Subcutaneous abdominal adipose tissue (tissue), 5 donors: ENCODE measurements at regions not wholly inside any gene's neighbourhood (a gene's known extent, or its start where the extent isn't known, plus 50 kb on each side); places are given as distances from the start of the nearest gene placed in this dataset.

ENCODE experiments used
- H3K27ac ChIP-seq: one replicate; pipeline ENCODE4 v1.7.0; 2013; ENCODE audit warnings: low read depth, mild to moderate bottlenecking, inconsistent platforms, low read length, moderate library complexity
- H3K27me3 ChIP-seq, 5 donors: one replicate each; pipeline ENCODE4 v1.7.0; 2013; ENCODE audit warnings: low read length in 5 of 5, inconsistent platforms in 1 of 5; ENCODE audit not compliant: control insufficient read depth in 5 of 5, insufficient read depth in 4 of 5
- H3K36me3 ChIP-seq, 5 donors: one replicate each; pipeline ENCODE4 v1.7.0; 2013; ENCODE audit warnings: low read length in 5 of 5; ENCODE audit not compliant: control insufficient read depth in 5 of 5, insufficient read depth in 5 of 5
- H3K4me1 ChIP-seq, 5 donors: one replicate each; pipeline ENCODE4 v1.7.0; 2013; ENCODE audit warnings: low read length in 5 of 5, mild to moderate bottlenecking in 3 of 5, moderate library complexity in 1 of 5; ENCODE audit not compliant: control insufficient read depth in 5 of 5, insufficient read depth in 5 of 5
- H3K4me3 ChIP-seq, 5 donors: one replicate each; pipeline ENCODE4 v1.7.0; 2013; ENCODE audit warnings: low read length in 5 of 5, low read depth in 1 of 5
- H3K9ac ChIP-seq, 5 donors: one replicate each; pipeline ENCODE4 v1.7.0; 2013; ENCODE audit warnings: low read length in 5 of 5, mild to moderate bottlenecking in 4 of 5, moderate library complexity in 3 of 5
- H3K9me3 ChIP-seq, 5 donors: one replicate each; pipeline ENCODE4 v1.7.0; 2013; ENCODE audit warnings: low read length in 5 of 5; ENCODE audit not compliant: control insufficient read depth in 5 of 5
- donor health status: healthy.
- donor health status: healthy.
- donor health status: healthy.
- donor health status: healthy.
- donor health status: healthy.

- Histone ChIP-seq H3K4me3 (no peak overlapping the region), H3K9me3 (no peaks in the 10 kb centered on the region), H3K4me1 (peaks cover 0 to 4% (median 0%) of the 10 kb centered on the region in 5 donors), H3K27ac (no peak overlapping the region), H3K27me3 (no peaks in the 10 kb centered on the region), H3K9ac (no peak overlapping the region), H3K36me3 (no peaks in the 10 kb centered on the region)
Measured at GRCh38 chr4:123919576-123920098, 523.0 kb downstream of the SPRY1 start.

GRCh38 chr4:123921339-123921738, 524.7 kb downstream of the SPRY1 start:
- Histone ChIP-seq H3K9ac (no peak overlapping the region), H3K4me1 (peaks cover 0 to 4% (median 0%) of the 10 kb centered on the region in 5 donors), H3K9me3 (no peaks in the 10 kb centered on the region), H3K27me3 (no peaks in the 10 kb centered on the region), H3K27ac (no peak overlapping the region), H3K4me3 (no peak overlapping the region), H3K36me3 (no peaks in the 10 kb centered on the region)

- Histone ChIP-seq H3K9me3 (no peaks in the 10 kb centered on the region), H3K4me3 (no peak overlapping the region), H3K27me3 (no peaks in the 10 kb centered on the region), H3K27ac (no peak overlapping the region), H3K9ac (no peak overlapping the region), H3K36me3 (no peaks in the 10 kb centered on the region), H3K4me1 (peaks cover 0 to 4% (median 0%) of the 10 kb centered on the region in 5 donors)
Measured at GRCh38 chr4:123922847-123923246, 526.3 kb downstream of the SPRY1 start.

GRCh38 chr4:123924536-123924935, 527.9 kb downstream of the SPRY1 start:
- Histone ChIP-seq H3K4me3 (no peak overlapping the region), H3K4me1 (peaks cover 0 to 4% (median 0%) of the 10 kb centered on the region in 5 donors), H3K36me3 (no peaks in the 10 kb centered on the region), H3K9ac (no peak overlapping the region), H3K27me3 (no peaks in the 10 kb centered on the region), H3K9me3 (no peaks in the 10 kb centered on the region), H3K27ac (no peak overlapping the region)

- no peak overlapping the region for H3K9ac ChIP-seq
- no peaks in the 10 kb centered on the region for H3K4me1 ChIP-seq
- no peak overlapping the region for H3K4me3 ChIP-seq
- no peaks in the 10 kb centered on the region for H3K36me3 ChIP-seq
- no peaks in the 10 kb centered on the region for H3K27me3 ChIP-seq
- H3K27ac ChIP-seq: no peak overlapping the region
- H3K9me3 ChIP-seq: no peaks in the 10 kb centered on the region
Measured at GRCh38 chr4:123929565-123929964, 533.0 kb downstream of the SPRY1 start.

GRCh38 chr4:123930996-123931395, 534.4 kb downstream of the SPRY1 start:
- Histone ChIP-seq H3K4me1 (no peaks in the 10 kb centered on the region), H3K4me3 (no peak overlapping the region), H3K36me3 (no peaks in the 10 kb centered on the region), H3K27me3 (no peaks in the 10 kb centered on the region), H3K27ac (no peak overlapping the region), H3K9me3 (no peaks in the 10 kb centered on the region), H3K9ac (no peak overlapping the region)

- H3K27ac ChIP-seq: no peak overlapping the region
- H3K9ac ChIP-seq: no peak overlapping the region
- no peak overlapping the region for H3K4me3 ChIP-seq
- H3K9me3 ChIP-seq: no peaks in the 10 kb centered on the region
- peaks cover 0 to 3% (median 0%) of the 10 kb centered on the region in 5 donors for H3K4me1 ChIP-seq
- H3K27me3 ChIP-seq: no peaks in the 10 kb centered on the region
- no peaks in the 10 kb centered on the region for H3K36me3 ChIP-seq
Measured at GRCh38 chr4:123934096-123934495, 537.5 kb downstream of the SPRY1 start.

- Histone ChIP-seq H3K27ac (no peak overlapping the region), H3K9ac (no peak overlapping the region), H3K27me3 (no peaks in the 10 kb centered on the region), H3K4me1 (peaks cover 0 to 3% (median 0%) of the 10 kb centered on the region in 5 donors), H3K9me3 (no peaks in the 10 kb centered on the region), H3K4me3 (no peak overlapping the region), H3K36me3 (no peaks in the 10 kb centered on the region)
Measured at GRCh38 chr4:123936621-123937043, 540.0 kb downstream of the SPRY1 start.

- no peaks in the 10 kb centered on the region for H3K9me3 ChIP-seq
- H3K27me3 ChIP-seq: no peaks in the 10 kb centered on the region
- H3K4me1 ChIP-seq: peaks cover 0 to 3% (median 0%) of the 10 kb centered on the region in 5 donors
- no peaks in the 10 kb centered on the region for H3K36me3 ChIP-seq
- H3K27ac ChIP-seq: no peak overlapping the region
- no peak overlapping the region for H3K4me3 ChIP-seq
- H3K9ac ChIP-seq: no peak overlapping the region
Measured at GRCh38 chr4:123937581-123937980, 541.0 kb downstream of the SPRY1 start.

GRCh38 chr4:123939621-123940020, 543.0 kb downstream of the SPRY1 start:
- no peaks in the 10 kb centered on the region for H3K9me3 ChIP-seq
- no peaks in the 10 kb centered on the region for H3K27me3 ChIP-seq
- H3K4me1 ChIP-seq: peaks cover 0 to 3% (median 0%) of the 10 kb centered on the region in 5 donors
- H3K4me3 ChIP-seq: no peak overlapping the region
- no peak overlapping the region for H3K9ac ChIP-seq
- H3K27ac ChIP-seq: no peak overlapping the region
- no peaks in the 10 kb centered on the region for H3K36me3 ChIP-seq
